K562 (cell line): ENCODE measurements at regions not wholly inside any gene's neighbourhood (a gene's known extent, or its start where the extent isn't known, plus 50 kb on each side); places are given as distances from the start of the nearest gene placed in this dataset.

Experiments
- ATAC-seq: fragments of 200-7000 bp; cut with Tn5 transposase; 3 replicates; pipeline ENCODE4 v1.9.1; 2020; ENCODE audit warnings: moderate library complexity
- BruUV-seq: library from RNA; stranded (reverse); fragments of 400-500 nt; replicated peaks from 2 replicates; lab custom pipeline; 2021; lab: Mats Ljungman, UMichigan
- CTCF ChIA-PET: fragments of 300-600 bp; formaldehyde crosslinking; extraction: SDS; loops from one replicate; lab custom pipeline; 2021; ENCODE audit warnings: low intra/inter-chr PET ratio; lab: Yijun Ruan, JAX
- POLR2A ChIA-PET: fragments of 300-600, 350-650 bp; sonication (Branson Sonifier 250); formaldehyde crosslinking; extraction: SDS; loops from one replicate; lab custom pipeline; 2021; ENCODE audit warnings: antibody characterized with exemption, inconsistent platforms; lab: Yijun Ruan, JAX
- DNase-seq, 4 experiments: peaks; one replicate each; pipeline versions ENCODE4 v3.0.0 to v3.0.0-alpha.2; 2011 to 2018; ENCODE audit warnings: low spot score in 3 of 4, mixed read lengths in 3 of 4; ENCODE audit errors: extremely low read depth in 1 of 4
- FAIRE-seq: peaks from 2 replicates; lab custom pipeline; 2011; peaks lifted over from hg19 to GRCh38; lab: Jason Lieb, UNC
- H2AFZ ChIP-seq: 2 replicates; pipeline ENCODE4 v1.6.0; 2011; ENCODE audit warnings: low read depth, low read length, control low read depth, inconsistent platforms
- H3K27ac ChIP-seq: fragments of 200-600 bp; 3 replicates; pipeline ENCODE4 v1.8.0; 2011; ENCODE audit warnings: low read depth, mild to moderate bottlenecking, control low read depth, inconsistent platforms, low read length, moderate library complexity, mixed read lengths; ENCODE audit errors: extremely low read depth
- H3K27me3 ChIP-seq, 2 experiments: fragments of 300-600 bp in 1 of 2; 2 replicates in 1 of 2; 3 replicates in 1 of 2; pipeline versions ENCODE4 v1.6.0 to v1.8.0; 2011; ENCODE audit warnings: inconsistent platforms in 2 of 2, low read length in 2 of 2, mild to moderate bottlenecking in 1 of 2, mixed read lengths in 1 of 2, moderate library complexity in 1 of 2; ENCODE audit not compliant: control insufficient read depth in 2 of 2, insufficient read depth in 2 of 2
- H3K36me3 ChIP-seq: fragments of 300-600 bp; 3 replicates; pipeline ENCODE4 v1.8.0; 2011; ENCODE audit warnings: mild to moderate bottlenecking, low read length, inconsistent platforms; ENCODE audit not compliant: control insufficient read depth, insufficient read depth
- H3K4me1 ChIP-seq, 2 experiments: fragments of 200-600 bp in 1 of 2; replicated peaks in 1 of 2; 2 replicates in 1 of 2; 3 replicates in 1 of 2; pipeline versions ENCODE4 v1.5.1 to v1.8.0; 2011; ENCODE audit warnings: inconsistent platforms in 2 of 2, low read length in 2 of 2, mild to moderate bottlenecking in 1 of 2, mixed read lengths in 1 of 2, moderate library complexity in 1 of 2; ENCODE audit not compliant: control insufficient read depth in 2 of 2, insufficient read depth in 2 of 2
- H3K4me2 ChIP-seq: 2 replicates; pipeline ENCODE4 v1.6.1; 2011; ENCODE audit warnings: low read length, control low read depth, inconsistent platforms, mixed read lengths; ENCODE audit not compliant: insufficient read depth
- H3K4me3 ChIP-seq: fragments of 200-600 bp; sonication (generic), shearing (Covaris generic); 2 replicates; pipeline ENCODE4 v1.5.1; 2016; ENCODE audit warnings: control low read depth, inconsistent platforms
- H3K79me2 ChIP-seq: fragments of 200-600 bp; 3 replicates; pipeline ENCODE4 v1.8.0; 2011; ENCODE audit warnings: low read length, inconsistent platforms; ENCODE audit not compliant: control insufficient read depth, insufficient read depth
- H3K9ac ChIP-seq, 2 experiments: 2 replicates each; pipeline versions ENCODE4 v1.6.0 to v1.6.1; 2011; ENCODE audit warnings: low read depth in 2 of 2, low read length in 2 of 2, control low read depth in 1 of 2, inconsistent platforms in 1 of 2, mild to moderate bottlenecking in 1 of 2, mixed read lengths in 1 of 2; ENCODE audit not compliant: insufficient read depth in 1 of 2
- H3K9me1 ChIP-seq: one replicate; pipeline ENCODE4 v1.6.0; 2011; ENCODE audit warnings: inconsistent platforms, mild to moderate bottlenecking, low read length, moderate library complexity; ENCODE audit not compliant: control insufficient read depth, insufficient read depth
- H3K9me3 ChIP-seq: replicated peaks from 2 replicates; pipeline ENCODE4 v1.5.1; 2011; ENCODE audit warnings: low read depth, low read length, inconsistent platforms; ENCODE audit not compliant: control insufficient read depth, insufficient read depth
- H4K20me1 ChIP-seq: replicated peaks from 2 replicates; pipeline ENCODE4 v1.6.1; 2011; ENCODE audit warnings: low read length, inconsistent platforms, mixed read lengths; ENCODE audit not compliant: control insufficient read depth, insufficient read depth
- DDX20 ChIP-seq: fragments of 450-650 bp; IDR thresholded peaks from 2 replicates; pipeline ENCODE4 v1.6.1; 2016; ENCODE audit warnings: missing genetic modification characterization, low read depth, mild to moderate bottlenecking, missing compliant biosample characterization, moderate library complexity
- GABPA ChIP-seq: fragments of 200-800 bp; sonication (Bioruptor generic); conservative IDR thresholded peaks from 2 replicates; pipeline ENCODE4 v1.6.1; 2016; ENCODE audit warnings: low read depth, missing genetic modification characterization, missing compliant biosample characterization
- KHSRP ChIP-seq: fragments of 450-650 bp; IDR thresholded peaks from 2 replicates; pipeline ENCODE4 v1.6.1; 2017
- KLF6 ChIP-seq: fragments of 250-450 bp; sonication (Bioruptor Pico); IDR thresholded peaks from 2 replicates; pipeline ENCODE4 v1.4.0; 2020; ENCODE audit warnings: mild to moderate bottlenecking, moderate library complexity, borderline replicate concordance
- MYC ChIP-seq, 2 experiments: fragments of 250-450 bp in 1 of 2; sonication (Bioruptor Pico) in 1 of 2; IDR thresholded peaks; 2 replicates each; pipeline versions ENCODE4 v1.5.1 to v1.6.1; 2012 to 2021; ENCODE audit warnings: low read depth in 2 of 2, borderline replicate concordance in 1 of 2, improper control_type of control experiment in 1 of 2, low read length in 1 of 2, mild to moderate bottlenecking in 1 of 2, moderate library complexity in 1 of 2
- TAF9B ChIP-seq: fragments of 450-650 bp; IDR thresholded peaks from 2 replicates; pipeline ENCODE4 v1.6.1; 2018; ENCODE audit warnings: mild to moderate bottlenecking; ENCODE audit not compliant: partially characterized antibody
- TCF7 ChIP-seq: sonication (generic); IDR thresholded peaks from 2 replicates; pipeline ENCODE4 v1.6.1; 2016; ENCODE audit warnings: antibody characterized with exemption, borderline replicate concordance
- TRIM24 ChIP-seq, 2 experiments: fragments of 450-650 bp; IDR thresholded peaks; 2 replicates each; pipeline ENCODE4 v1.6.1; 2016
- ZNF239 ChIP-seq: fragments of 250-450 bp; sonication (Bioruptor Pico); IDR thresholded peaks from 2 replicates; pipeline ENCODE4 v1.4.0; 2020; ENCODE audit warnings: mild to moderate bottlenecking
- WGBS: fragments of 100-300 bp; shearing (Covaris generic); methylation state at CpG from one replicate; pipeline ENCODE4 v1.1.6; 2016; ENCODE audit warnings: low coverage, mixed read lengths; ENCODE audit not compliant: insufficient coverage; ENCODE audit errors: missing lambda C conversion rate; 5-methylcytosine and 5-hydroxymethylcytosine counted together
- in situ Hi-C: fragments of 300-500 bp; cut with MboI; formaldehyde crosslinking; loops from 4 replicates; pipeline ENCODE4 v1.15.0; 2018; ENCODE audit warnings: inconsistent platforms, mixed read lengths
- intact Hi-C: fragments of 100-400 bp; cut with micrococcal nuclease; formaldehyde crosslinking; loops from 2 replicates; pipeline ENCODE4 v1.14.2; 2022
- TF ChIP-seq, protein P1 (sequence below): IDR thresholded peaks from 2 replicates; pipeline ENCODE4 v1.6.1; 2011; ENCODE audit warnings: borderline replicate concordance, low read depth, mild to moderate bottlenecking, moderate library complexity, low read length; ENCODE audit not compliant: insufficient read depth, poor library complexity, severe bottlenecking
- TF ChIP-seq, protein P2 (sequence below): fragments of 250-450 bp; sonication (Bioruptor Pico); IDR thresholded peaks from 2 replicates; pipeline ENCODE4 v1.8.0; 2021; ENCODE audit warnings: mild to moderate bottlenecking, moderate library complexity
- TF ChIP-seq, protein P3 (sequence below): fragments of 450-650 bp; IDR thresholded peaks from 2 replicates; pipeline ENCODE4 v1.6.1; 2016
- TF ChIP-seq, protein P4 (sequence below), 2 experiments: IDR thresholded peaks in 1 of 2; conservative IDR thresholded peaks in 1 of 2; 2 replicates each; pipeline ENCODE4 v1.6.1; 2016; ENCODE audit warnings: low read depth in 2 of 2, mild to moderate bottlenecking in 1 of 2, missing compliant biosample characterization in 1 of 2, missing genetic modification characterization in 1 of 2, moderate library complexity in 1 of 2

DNA sequence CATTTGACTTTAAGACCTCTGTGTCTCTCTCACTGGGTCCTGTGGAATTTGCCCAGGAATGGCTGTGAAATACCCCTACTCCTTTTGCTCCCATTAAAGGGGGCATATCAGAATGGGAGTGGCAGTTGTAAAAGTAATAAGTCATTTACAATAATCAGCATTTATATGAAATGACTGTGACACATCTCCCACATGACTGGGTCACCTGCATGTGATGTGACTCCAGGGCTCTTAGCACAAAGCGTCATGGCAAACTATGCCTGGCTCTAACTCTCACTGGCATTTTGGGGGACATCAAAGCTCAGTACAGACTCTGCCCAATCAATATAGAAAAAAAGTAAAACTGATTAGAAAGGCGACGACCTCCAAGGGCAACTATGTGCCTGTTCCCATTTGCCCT lies 157.6 kb downstream of the RPS24 start (continued):
- TF ChIP-seq, protein P1, sequence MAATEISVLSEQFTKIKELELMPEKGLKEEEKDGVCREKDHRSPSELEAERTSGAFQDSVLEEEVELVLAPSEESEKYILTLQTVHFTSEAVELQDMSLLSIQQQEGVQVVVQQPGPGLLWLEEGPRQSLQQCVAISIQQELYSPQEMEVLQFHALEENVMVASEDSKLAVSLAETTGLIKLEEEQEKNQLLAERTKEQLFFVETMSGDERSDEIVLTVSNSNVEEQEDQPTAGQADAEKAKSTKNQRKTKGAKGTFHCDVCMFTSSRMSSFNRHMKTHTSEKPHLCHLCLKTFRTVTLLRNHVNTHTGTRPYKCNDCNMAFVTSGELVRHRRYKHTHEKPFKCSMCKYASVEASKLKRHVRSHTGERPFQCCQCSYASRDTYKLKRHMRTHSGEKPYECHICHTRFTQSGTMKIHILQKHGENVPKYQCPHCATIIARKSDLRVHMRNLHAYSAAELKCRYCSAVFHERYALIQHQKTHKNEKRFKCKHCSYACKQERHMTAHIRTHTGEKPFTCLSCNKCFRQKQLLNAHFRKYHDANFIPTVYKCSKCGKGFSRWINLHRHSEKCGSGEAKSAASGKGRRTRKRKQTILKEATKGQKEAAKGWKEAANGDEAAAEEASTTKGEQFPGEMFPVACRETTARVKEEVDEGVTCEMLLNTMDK: no peak
- TF ChIP-seq KLF6 (CRISPR knock-in tag) (no peak), DDX20 (tag) (no peak)

DNA sequence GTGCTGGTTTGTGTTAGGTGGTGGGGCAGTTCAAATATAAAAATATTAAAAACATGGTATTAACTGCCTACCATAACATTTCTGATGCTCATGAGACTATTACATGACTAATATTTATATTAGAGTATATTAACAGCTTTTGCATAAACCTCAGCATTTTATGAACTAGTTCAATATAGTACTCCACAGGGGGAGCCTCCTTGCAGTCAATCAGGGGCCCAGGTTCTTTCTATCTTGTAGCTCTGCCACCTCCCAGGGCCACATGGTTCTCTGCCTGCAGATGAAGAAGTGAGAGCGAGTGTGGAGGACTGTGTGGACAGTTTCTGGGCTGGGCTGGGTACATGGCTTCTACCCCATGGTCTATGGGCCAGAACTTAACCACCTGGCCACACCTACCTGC lies 159.5 kb downstream of the RPS24 start:
- FAIRE-seq (no peak), ATAC-seq (no peak), DNase-seq (no peak)
- H3K27ac ChIP-seq: no peak overlapping the region
- in situ Hi-C loops (no loop called here), intact Hi-C loops (no loop called here)
- 0 out of 5 replicates have a peak, but pooled peaks cover 0 to 4% of the 10 kb centered on the region in 2 experiments for H3K4me1 ChIP-seq
- H3K36me3 ChIP-seq: no peaks in the 10 kb centered on the region
- no peak overlapping the region for H3K4me2 ChIP-seq
- H4K20me1 ChIP-seq: no peaks in the 10 kb centered on the region
- BruUV-seq: no TSS peak
- H3K9me1 ChIP-seq: no peaks in the 10 kb centered on the region
- no peak overlapping the region for H3K4me3 ChIP-seq
- no peak overlapping the region for H3K9ac ChIP-seq
- 0% methylated on average over 1 of the region's 1 CpG for WGBS
- H3K79me2 ChIP-seq: no peaks in the 10 kb centered on the region
- CTCF ChIA-PET: no interaction called here
- POLR2A ChIA-PET: no interaction called here
- no peaks in the 10 kb centered on the region for H3K9me3 ChIP-seq
- peaks cover 0 to 5% of the 10 kb centered on the region in 2 experiments; a peak in 1 of 5 replicates for H3K27me3 ChIP-seq
- H2AFZ ChIP-seq: no peak overlapping the region
- TF ChIP-seq ZNF239 (no peak), GABPA (tag) (no peak), TCF7 (no peak), KHSRP (no peak), MYC (IDR thresholded peaks at IDR 0.05; ENCODE audit: low read depth, low read length) (no peak), MYC (CRISPR knock-in tag; IDR thresholded peaks at IDR 0.05; ENCODE audit: borderline replicate concordance, low read depth) (no peak), TRIM24 (IDR thresholded peaks at IDR 0.05) (no peak), TAF9B (no peak)
- TF ChIP-seq, protein P2, sequence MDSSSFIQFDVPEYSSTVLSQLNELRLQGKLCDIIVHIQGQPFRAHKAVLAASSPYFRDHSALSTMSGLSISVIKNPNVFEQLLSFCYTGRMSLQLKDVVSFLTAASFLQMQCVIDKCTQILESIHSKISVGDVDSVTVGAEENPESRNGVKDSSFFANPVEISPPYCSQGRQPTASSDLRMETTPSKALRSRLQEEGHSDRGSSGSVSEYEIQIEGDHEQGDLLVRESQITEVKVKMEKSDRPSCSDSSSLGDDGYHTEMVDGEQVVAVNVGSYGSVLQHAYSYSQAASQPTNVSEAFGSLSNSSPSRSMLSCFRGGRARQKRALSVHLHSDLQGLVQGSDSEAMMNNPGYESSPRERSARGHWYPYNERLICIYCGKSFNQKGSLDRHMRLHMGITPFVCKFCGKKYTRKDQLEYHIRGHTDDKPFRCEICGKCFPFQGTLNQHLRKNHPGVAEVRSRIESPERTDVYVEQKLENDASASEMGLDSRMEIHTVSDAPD: no peak
- TF ChIP-seq, protein P3, sequence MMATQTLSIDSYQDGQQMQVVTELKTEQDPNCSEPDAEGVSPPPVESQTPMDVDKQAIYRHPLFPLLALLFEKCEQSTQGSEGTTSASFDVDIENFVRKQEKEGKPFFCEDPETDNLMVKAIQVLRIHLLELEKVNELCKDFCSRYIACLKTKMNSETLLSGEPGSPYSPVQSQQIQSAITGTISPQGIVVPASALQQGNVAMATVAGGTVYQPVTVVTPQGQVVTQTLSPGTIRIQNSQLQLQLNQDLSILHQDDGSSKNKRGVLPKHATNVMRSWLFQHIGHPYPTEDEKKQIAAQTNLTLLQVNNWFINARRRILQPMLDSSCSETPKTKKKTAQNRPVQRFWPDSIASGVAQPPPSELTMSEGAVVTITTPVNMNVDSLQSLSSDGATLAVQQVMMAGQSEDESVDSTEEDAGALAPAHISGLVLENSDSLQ: peak; percentile 88
- TF ChIP-seq, protein P4, sequence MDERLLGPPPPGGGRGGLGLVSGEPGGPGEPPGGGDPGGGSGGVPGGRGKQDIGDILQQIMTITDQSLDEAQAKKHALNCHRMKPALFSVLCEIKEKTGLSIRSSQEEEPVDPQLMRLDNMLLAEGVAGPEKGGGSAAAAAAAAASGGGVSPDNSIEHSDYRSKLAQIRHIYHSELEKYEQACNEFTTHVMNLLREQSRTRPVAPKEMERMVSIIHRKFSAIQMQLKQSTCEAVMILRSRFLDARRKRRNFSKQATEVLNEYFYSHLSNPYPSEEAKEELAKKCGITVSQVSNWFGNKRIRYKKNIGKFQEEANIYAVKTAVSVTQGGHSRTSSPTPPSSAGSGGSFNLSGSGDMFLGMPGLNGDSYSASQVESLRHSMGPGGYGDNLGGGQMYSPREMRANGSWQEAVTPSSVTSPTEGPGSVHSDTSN (CRISPR knock-in tag; IDR thresholded peaks at IDR 0.05; ENCODE audit: low read depth): 0 out of 2 replicates have a peak, but pooled peaks have one; percentile 26
- TF ChIP-seq, protein P4 (tag; conservative IDR thresholded peaks at IDR 0.05; ENCODE audit: low read depth): peak; percentile 58
